Uterus (tissue), 2 donors: ENCODE measurements at regions not wholly inside any gene's neighbourhood (a gene's known extent, or its start where the extent isn't known, plus 50 kb on each side); places are given as distances from the start of the nearest gene placed in this dataset.

ENCODE experiments used
- CTCF ChIP-seq, 4 experiments: fragments of 200-600 bp in 2 of 4; fragments of 450-650 bp in 2 of 4; sonication (generic) in 2 of 4; IDR thresholded peaks; one replicate each; pipeline ENCODE4 v1.5.1; 2016 to 2019; ENCODE audit warnings: antibody characterized with exemption in 4 of 4, mild to moderate bottlenecking in 2 of 4, moderate library complexity in 1 of 4
- POLR2A ChIP-seq, 2 donors: fragments of 450-650 bp; IDR thresholded peaks; one replicate each; pipeline ENCODE4 v1.6.1; 2016; ENCODE audit warnings: antibody characterized with exemption in 2 of 2, mild to moderate bottlenecking in 1 of 2, moderate library complexity in 1 of 2

DNA sequence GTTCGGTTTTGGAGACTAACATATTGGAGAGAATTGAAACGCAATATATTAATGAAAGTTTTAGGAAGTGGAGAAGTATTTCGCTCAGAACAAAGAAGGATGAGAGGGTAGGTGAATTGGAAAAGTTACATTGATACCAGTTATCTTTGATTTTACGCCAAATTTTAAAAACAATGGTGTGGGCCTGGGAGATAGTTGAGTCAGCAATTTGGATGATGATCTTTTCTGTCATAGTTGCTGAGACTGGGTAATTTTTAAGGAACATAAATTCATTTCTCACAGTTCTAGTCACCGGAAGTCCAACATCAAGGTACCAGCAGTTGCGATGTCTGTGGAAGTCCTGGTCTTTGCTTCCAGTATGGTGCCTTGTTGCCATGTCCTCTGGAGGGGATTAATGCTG, 644.8 kb upstream of the LCORL start:
- TF ChIP-seq CTCF (IDR thresholded peaks at IDR 0.05) (no peak), POLR2A (IDR thresholded peaks at IDR 0.05) (no peak)
